BJ (cell line): ENCODE measurements at regions not wholly inside any gene's neighbourhood (a gene's known extent, or its start where the extent isn't known, plus 50 kb on each side); places are given as distances from the start of the nearest gene placed in this dataset.
"Not testable (repeated sequence)": the region's sequence is repeated elsewhere in the genome, so short reads cannot be mapped to it uniquely, and the experiment has no call there.

ENCODE experiments used
- CTCF ChIA-PET: fragments of 350-600 bp; formaldehyde crosslinking; extraction: SDS; loops from one replicate; lab custom pipeline; 2021; ENCODE audit warnings: antibody characterized with exemption, inconsistent platforms; lab: Yijun Ruan, JAX
- POLR2A ChIA-PET: fragments of 300-600 bp; sonication (Branson Sonifier 250); formaldehyde crosslinking; extraction: SDS; loops from one replicate; lab custom pipeline; 2021; ENCODE audit warnings: antibody characterized with exemption; lab: Charles Lee
- DNase-seq: peaks from one replicate; pipeline ENCODE4 v3.0.0-alpha.2; 2011; ENCODE audit warnings: low read depth
- H3K27me3 ChIP-seq: 2 replicates; pipeline ENCODE4 v1.6.0; 2011; ENCODE audit warnings: low read length; ENCODE audit not compliant: control insufficient read depth, insufficient read depth
- H3K36me3 ChIP-seq: 2 replicates; pipeline ENCODE4 v1.5.1; 2011; ENCODE audit warnings: low read length; ENCODE audit not compliant: control insufficient read depth, insufficient read depth
- H3K4me3 ChIP-seq: 2 replicates; pipeline ENCODE4 v1.5.1; 2011; ENCODE audit warnings: low read depth, mild to moderate bottlenecking, control low read depth, low read length
- TF ChIP-seq, protein P1 (sequence below): IDR thresholded peaks from 2 replicates; pipeline ENCODE4 v1.5.1; 2011; ENCODE audit warnings: low read depth, mild to moderate bottlenecking, control low read depth, inconsistent platforms, low read length, moderate library complexity; ENCODE audit not compliant: insufficient read depth

GRCh38 chr6:140382355-140382754, 1007.9 kb upstream of the CITED2 start:
- CTCF ChIA-PET = interaction anchor here (0.6 to 0.9 kb wide), 2 partner anchors 198 to 328 kb away, joined by 3 to 6 read pairs; no protein-coding TSS in a partner anchor
- TF ChIP-seq, protein P1, sequence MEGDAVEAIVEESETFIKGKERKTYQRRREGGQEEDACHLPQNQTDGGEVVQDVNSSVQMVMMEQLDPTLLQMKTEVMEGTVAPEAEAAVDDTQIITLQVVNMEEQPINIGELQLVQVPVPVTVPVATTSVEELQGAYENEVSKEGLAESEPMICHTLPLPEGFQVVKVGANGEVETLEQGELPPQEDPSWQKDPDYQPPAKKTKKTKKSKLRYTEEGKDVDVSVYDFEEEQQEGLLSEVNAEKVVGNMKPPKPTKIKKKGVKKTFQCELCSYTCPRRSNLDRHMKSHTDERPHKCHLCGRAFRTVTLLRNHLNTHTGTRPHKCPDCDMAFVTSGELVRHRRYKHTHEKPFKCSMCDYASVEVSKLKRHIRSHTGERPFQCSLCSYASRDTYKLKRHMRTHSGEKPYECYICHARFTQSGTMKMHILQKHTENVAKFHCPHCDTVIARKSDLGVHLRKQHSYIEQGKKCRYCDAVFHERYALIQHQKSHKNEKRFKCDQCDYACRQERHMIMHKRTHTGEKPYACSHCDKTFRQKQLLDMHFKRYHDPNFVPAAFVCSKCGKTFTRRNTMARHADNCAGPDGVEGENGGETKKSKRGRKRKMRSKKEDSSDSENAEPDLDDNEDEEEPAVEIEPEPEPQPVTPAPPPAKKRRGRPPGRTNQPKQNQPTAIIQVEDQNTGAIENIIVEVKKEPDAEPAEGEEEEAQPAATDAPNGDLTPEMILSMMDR = no peak
- DNase-seq = no peak
- H3K4me3 ChIP-seq = no peak overlapping the region
- H3K27me3 ChIP-seq = no peaks in the 10 kb centered on the region
- POLR2A ChIA-PET = interaction anchor here (0.5 to 1.2 kb wide), 5 partner anchors 11 to 530 kb away, joined by 3 to 12 read pairs (median 4); no protein-coding TSS in a partner anchor
- no peaks in the 10 kb centered on the region for H3K36me3 ChIP-seq

DNA sequence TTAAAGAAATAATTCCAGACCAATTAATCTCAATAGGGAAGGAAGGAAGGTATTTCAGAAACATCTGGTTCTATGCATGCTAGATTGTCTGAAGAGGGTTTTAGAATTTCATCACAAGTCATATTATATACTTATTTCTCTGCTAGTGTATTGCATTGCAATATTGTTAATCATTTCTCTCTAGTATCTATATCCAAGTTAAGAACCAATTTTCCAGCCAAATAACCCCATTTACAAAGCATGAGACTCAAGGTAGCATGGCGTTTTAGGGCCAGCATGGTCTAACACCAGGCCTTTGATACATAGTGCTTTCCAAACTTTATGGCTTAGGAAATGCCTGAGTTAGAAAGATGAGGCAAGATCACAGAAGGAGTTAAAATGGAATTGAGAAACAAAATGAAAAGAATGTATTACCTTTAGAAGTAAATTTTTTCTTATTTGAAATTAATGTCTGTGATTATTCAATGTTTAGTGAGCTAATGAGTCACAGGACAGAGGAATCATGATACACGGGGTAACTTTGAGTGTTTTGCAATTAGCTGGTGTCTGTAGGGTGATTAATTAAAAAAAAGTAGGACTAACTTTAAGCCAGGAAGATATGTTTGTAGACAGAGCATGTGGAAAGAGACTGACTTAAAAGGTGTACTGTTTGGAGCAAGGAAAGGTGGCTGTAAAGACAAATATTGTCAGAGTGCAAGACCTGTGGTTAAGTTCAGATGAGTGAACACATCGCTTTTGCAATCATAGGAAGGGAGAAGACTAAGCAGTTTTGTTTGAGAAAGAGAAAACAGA, 1006.2 kb upstream of the CITED2 start:
- H3K4me3 ChIP-seq = no peak overlapping the region
- DNase-seq = no peak
- ChIA-PET CTCF (no interaction called here), POLR2A (interaction anchor here (0.5 to 1.3 kb wide), 10 partner anchors 23 to 1006 kb away, joined by 3 to 19 read pairs (median 5); partner anchors contain the start of gene CITED2)
- H3K27me3 ChIP-seq = no peaks in the 10 kb centered on the region
- H3K36me3 ChIP-seq = no peaks in the 10 kb centered on the region
- TF ChIP-seq, protein P1 = no peak

GRCh38 chr6:140379919-140380318, 1005.5 kb upstream of the CITED2 start:
- no peak overlapping the region for H3K4me3 ChIP-seq
- CTCF ChIA-PET = no interaction called here
- POLR2A ChIA-PET = interaction anchor here (0.5 to 1.3 kb wide), 7 partner anchors 24 to 1005 kb away, joined by 3 to 8 read pairs (median 5); partner anchors contain the start of gene CITED2
- H3K36me3 ChIP-seq = no peaks in the 10 kb centered on the region
- TF ChIP-seq, protein P1 = no peak
- peak; percentile 77 for DNase-seq
- H3K27me3 ChIP-seq = no peaks in the 10 kb centered on the region

GRCh38 chr6:140376209-140376608, 1001.8 kb upstream of the CITED2 start:
- no peaks in the 10 kb centered on the region for H3K36me3 ChIP-seq
- ChIA-PET POLR2A (no interaction called here), CTCF (interaction anchor here (0.8 kb wide), 1 partner anchor 297 kb away, joined by 3 read pairs; no protein-coding TSS in a partner anchor)
- H3K4me3 ChIP-seq = no peak overlapping the region
- H3K27me3 ChIP-seq = no peaks in the 10 kb centered on the region
- TF ChIP-seq, protein P1 = no peak
- DNase-seq = no peak

DNA sequence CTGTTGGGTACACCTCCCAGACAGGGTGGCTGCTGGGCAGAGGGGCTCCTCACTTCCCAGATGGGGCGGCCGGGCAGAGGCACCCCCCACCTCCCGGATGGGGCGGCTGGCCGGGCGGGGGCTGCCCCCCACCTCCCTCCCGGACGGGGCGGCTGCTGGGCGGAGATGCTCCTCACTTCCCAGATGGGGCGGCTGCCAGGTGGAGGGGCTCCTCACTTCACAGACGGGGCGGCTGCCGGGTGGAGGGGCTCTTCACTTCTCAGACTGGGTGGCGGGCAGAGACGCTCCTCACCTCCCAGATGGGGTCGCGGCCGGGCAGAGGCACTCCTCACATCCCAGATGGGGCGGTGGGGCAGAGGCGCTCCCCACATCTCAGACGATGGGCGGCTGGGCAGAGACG, 999.3 kb upstream of the CITED2 start:
- H3K4me3 ChIP-seq, H3K27me3 ChIP-seq, CTCF ChIA-PET, POLR2A ChIA-PET, H3K36me3 ChIP-seq, DNase-seq: not testable (repeated sequence)
